VCaP (cell line): ENCODE measurements at regions not wholly inside any gene's neighbourhood (a gene's known extent, or its start where the extent isn't known, plus 50 kb on each side); places are given as distances from the start of the nearest gene placed in this dataset.

Experiments used
- H3K27ac ChIP-seq: fragments of 450-650 bp; 2 replicates; pipeline ENCODE4 v1.5.1; 2017
- CTCF ChIP-seq: fragments of 450-650 bp; conservative IDR thresholded peaks from 2 replicates; pipeline ENCODE4 v1.5.1; 2017; ENCODE audit warnings: mild to moderate bottlenecking, moderate library complexity

- no peak overlapping the region for H3K27ac ChIP-seq
- no peak for TF ChIP-seq CTCF
Measured at GRCh38 chr2:16397681-16398475, 267.8 kb downstream of the CYRIA start.

GRCh38 chr2:16396986-16397385 lies 268.6 kb downstream of the CYRIA start:
- H3K27ac ChIP-seq: no peak overlapping the region
- TF ChIP-seq CTCF: no peak

- no peak overlapping the region for H3K27ac ChIP-seq
- no peak for TF ChIP-seq CTCF
Measured at GRCh38 chr2:16396171-16396570, 269.5 kb downstream of the CYRIA start.

GRCh38 chr2:16395601-16396000 lies 270.0 kb downstream of the CYRIA start:
- no peak overlapping the region for H3K27ac ChIP-seq
- no peak for TF ChIP-seq CTCF

- no peak for TF ChIP-seq CTCF
- H3K27ac ChIP-seq: no peak overlapping the region
Measured at GRCh38 chr2:16394986-16395550, 270.6 kb downstream of the CYRIA start.

- no peak for TF ChIP-seq CTCF
- H3K27ac ChIP-seq: no peak overlapping the region
Measured at GRCh38 chr2:16394072-16394985, 271.3 kb downstream of the CYRIA start.

- no peak overlapping the region for H3K27ac ChIP-seq
- TF ChIP-seq CTCF: no peak
Measured at GRCh38 chr2:16393500-16394071, 272.0 kb downstream of the CYRIA start.
